Neural cell (in vitro differentiated cells): ENCODE measurements at regions not wholly inside any gene's neighbourhood (a gene's known extent, or its start where the extent isn't known, plus 50 kb on each side); places are given as distances from the start of the nearest gene placed in this dataset.
A peak's percentile ranks its signal among the peaks of the same experiment; 100 is the strongest.

Experiments
- H2AFZ ChIP-seq: fragments of 200-600, 300-800 bp; sonication (generic), shearing (Covaris generic); 2 replicates; pipeline ENCODE4 v1.6.0; 2014; ENCODE audit warnings: low read depth, mild to moderate bottlenecking, antibody characterized with exemption, low read length, moderate library complexity
- H3F3A ChIP-seq: fragments of 200-600 bp; shearing (Covaris generic); 2 replicates; pipeline ENCODE4 v1.6.1; 2016; ENCODE audit warnings: mild to moderate bottlenecking, moderate library complexity, mixed read lengths, antibody characterized with exemption, low read length; ENCODE audit not compliant: insufficient read depth, poor library complexity, severe bottlenecking
- H3K27ac ChIP-seq: fragments of 200-600, 300-800 bp; sonication (generic), shearing (Covaris generic); 2 replicates; pipeline ENCODE4 v1.5.1; 2014; ENCODE audit warnings: mild to moderate bottlenecking, low read length, moderate library complexity
- H3K27me3 ChIP-seq: fragments of 300-800, 200-600 bp; sonication (generic), shearing (Covaris generic); 2 replicates; pipeline ENCODE4 v1.6.0; 2014; ENCODE audit warnings: mild to moderate bottlenecking, low read depth, low read length, moderate library complexity; ENCODE audit not compliant: insufficient read depth
- H3K36me3 ChIP-seq: fragments of 300-800, 200-600 bp; sonication (generic), shearing (Covaris generic); 2 replicates; pipeline ENCODE4 v1.5.1; 2014; ENCODE audit warnings: mild to moderate bottlenecking, antibody characterized with exemption, low read length, moderate library complexity; ENCODE audit not compliant: insufficient read depth
- H3K4me2 ChIP-seq: fragments of 300-800, 200-600 bp; sonication (generic), shearing (Covaris generic); 2 replicates; pipeline ENCODE4 v1.6.0; 2014; ENCODE audit warnings: mild to moderate bottlenecking, low read length
- H3K4me3 ChIP-seq: fragments of 300-800, 200-600 bp; sonication (generic), shearing (Covaris generic); 2 replicates; pipeline ENCODE4 v1.5.1; 2014; ENCODE audit warnings: mild to moderate bottlenecking, low read length, moderate library complexity
- H3K79me2 ChIP-seq: fragments of 200-600 bp; shearing (Covaris generic); replicated peaks from 2 replicates; pipeline ENCODE4 v1.6.0; 2014; ENCODE audit warnings: mild to moderate bottlenecking, low read length, moderate library complexity; ENCODE audit not compliant: insufficient read depth
- H3K9ac ChIP-seq: fragments of 300-800, 200-600 bp; sonication (generic), shearing (Covaris generic); 2 replicates; pipeline ENCODE4 v1.6.1; 2016; ENCODE audit warnings: mild to moderate bottlenecking, low read length, mixed read lengths
- H3K9me2 ChIP-seq: fragments of 200-600 bp; shearing (Covaris generic); 2 replicates; pipeline ENCODE4 v1.6.1; 2016; ENCODE audit warnings: mild to moderate bottlenecking, low read length, mixed read lengths; ENCODE audit not compliant: insufficient read depth
- H3K9me3 ChIP-seq: fragments of 200-600, 300-800 bp; sonication (generic), shearing (Covaris generic); 2 replicates; pipeline ENCODE4 v1.6.1; 2016; ENCODE audit warnings: mild to moderate bottlenecking, mixed run types, low read length, moderate library complexity, mixed read lengths
- H4K20me1 ChIP-seq: fragments of 200-600 bp; shearing (Covaris generic); 2 replicates; pipeline ENCODE4 v1.6.1; 2016; ENCODE audit warnings: mild to moderate bottlenecking, mixed run types; ENCODE audit not compliant: insufficient read depth
- CTCF ChIP-seq: fragments of 450-650 bp; IDR thresholded peaks from 2 replicates; pipeline ENCODE4 v1.5.1; 2014; ENCODE audit warnings: antibody characterized with exemption, mild to moderate bottlenecking, moderate library complexity; ENCODE audit not compliant: poor library complexity, severe bottlenecking
- EP300 ChIP-seq: fragments of 450-650 bp; conservative IDR thresholded peaks from 2 replicates; pipeline ENCODE4 v1.6.1; 2014; ENCODE audit warnings: antibody characterized with exemption, mild to moderate bottlenecking, moderate library complexity; ENCODE audit not compliant: poor library complexity, severe bottlenecking
- EZH2 ChIP-seq: fragments of 200-600, 300-800 bp; shearing (Covaris generic), sonication (generic); IDR thresholded peaks from 2 replicates; pipeline ENCODE4 v1.6.1; 2014; ENCODE audit warnings: antibody characterized with exemption, low read length, borderline replicate concordance, mild to moderate bottlenecking; ENCODE audit not compliant: insufficient read depth, poor library complexity, severe bottlenecking
- MXI1 ChIP-seq: fragments of 450-650 bp; conservative IDR thresholded peaks from 2 replicates; pipeline ENCODE4 v1.6.1; 2014; ENCODE audit warnings: antibody characterized with exemption, mild to moderate bottlenecking; ENCODE audit not compliant: poor library complexity, severe bottlenecking
- POLR2AphosphoS5 ChIP-seq: IDR thresholded peaks from 2 replicates; pipeline ENCODE4 v1.6.1; 2012
- RAD21 ChIP-seq: fragments of 450-650 bp; conservative IDR thresholded peaks from 2 replicates; pipeline ENCODE4 v1.6.1; 2014; ENCODE audit warnings: antibody characterized with exemption, mild to moderate bottlenecking, moderate library complexity
- REST ChIP-seq: IDR thresholded peaks from 2 replicates; pipeline ENCODE4 v1.6.1; 2012; ENCODE audit warnings: borderline replicate concordance
- SMC3 ChIP-seq: fragments of 450-650 bp; conservative IDR thresholded peaks from 2 replicates; pipeline ENCODE4 v1.6.1; 2014; ENCODE audit warnings: antibody characterized with exemption, mild to moderate bottlenecking, moderate library complexity; ENCODE audit not compliant: poor library complexity
- TAF1 ChIP-seq: IDR thresholded peaks from 2 replicates; pipeline ENCODE4 v1.6.1; 2012; ENCODE audit warnings: low read depth

- no peaks in the 10 kb centered on the region for H3K79me2 ChIP-seq
- H3K9me2 ChIP-seq: no peaks in the 10 kb centered on the region
- H3K4me3 ChIP-seq: peak overlapping the region; percentile 33
- no peak overlapping the region for H3K4me2 ChIP-seq
- no peak overlapping the region for H2AFZ ChIP-seq
- H3F3A ChIP-seq: no peaks in the 10 kb centered on the region
- H3K9ac ChIP-seq: no peak overlapping the region
- H3K36me3 ChIP-seq: no peaks in the 10 kb centered on the region
- H3K27ac ChIP-seq: peak overlapping the region; percentile 42
- H4K20me1 ChIP-seq: no peaks in the 10 kb centered on the region
- H3K9me3 ChIP-seq: no peaks in the 10 kb centered on the region
- H3K27me3 ChIP-seq: no peaks in the 10 kb centered on the region
- no peak for TF ChIP-seq CTCF
- no peak for TF ChIP-seq POLR2AphosphoS5
- no peak for TF ChIP-seq TAF1
- no peak for TF ChIP-seq EZH2
- TF ChIP-seq RAD21: no peak
- TF ChIP-seq REST: no peak
- no peak for TF ChIP-seq SMC3
- TF ChIP-seq EP300: no peak
These were observed 238.1 kb upstream of the HSFY2 start for GRCh38 chrY:19011605-19012090.

GRCh38 chrY:19006234-19006633 lies 232.7 kb upstream of the HSFY2 start:
- no peaks in the 10 kb centered on the region for H3F3A ChIP-seq
- H3K4me2 ChIP-seq: no peak overlapping the region
- no peaks in the 10 kb centered on the region for H3K36me3 ChIP-seq
- no peaks in the 10 kb centered on the region for H3K79me2 ChIP-seq
- no peak overlapping the region for H2AFZ ChIP-seq
- TF ChIP-seq TAF1 (no peak), EP300 (no peak), POLR2AphosphoS5 (no peak), SMC3 (no peak), RAD21 (no peak), MXI1 (no peak)
- H3K27ac ChIP-seq: no peak overlapping the region
- H4K20me1 ChIP-seq: no peaks in the 10 kb centered on the region
- no peaks in the 10 kb centered on the region for H3K9me3 ChIP-seq
- H3K9ac ChIP-seq: no peak overlapping the region
- no peaks in the 10 kb centered on the region for H3K9me2 ChIP-seq
- no peaks in the 10 kb centered on the region for H3K27me3 ChIP-seq
- H3K4me3 ChIP-seq: no peak overlapping the region

DNA sequence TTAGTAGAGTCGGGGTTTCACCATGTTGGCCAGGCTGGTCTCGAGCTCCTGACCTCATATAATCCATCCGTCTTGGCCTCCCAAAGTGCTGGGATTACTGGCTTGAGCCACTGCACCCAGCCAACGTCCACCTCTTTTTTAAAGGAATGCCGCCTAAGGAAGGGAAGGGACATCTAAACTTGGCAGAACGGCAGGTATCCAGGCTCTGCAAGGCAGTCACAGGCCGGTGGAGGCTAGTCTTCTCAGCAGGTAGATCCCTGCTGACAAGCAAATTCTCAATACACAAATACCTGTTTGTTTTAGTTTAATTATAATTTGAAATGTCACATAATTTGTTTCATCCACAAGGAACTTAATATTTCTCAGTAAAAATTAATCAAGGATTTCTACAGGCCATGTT lies 232.0 kb upstream of the HSFY2 start:
- Histone ChIP-seq H3K9ac (no peak overlapping the region), H3K9me2 (no peaks in the 10 kb centered on the region), H4K20me1 (no peaks in the 10 kb centered on the region), H2AFZ (no peak overlapping the region), H3F3A (no peaks in the 10 kb centered on the region), H3K27me3 (no peaks in the 10 kb centered on the region), H3K4me3 (no peak overlapping the region), H3K4me2 (no peak overlapping the region), H3K79me2 (no peaks in the 10 kb centered on the region), H3K36me3 (no peaks in the 10 kb centered on the region), H3K27ac (no peak overlapping the region), H3K9me3 (no peaks in the 10 kb centered on the region)
- no peak for TF ChIP-seq MXI1
- TF ChIP-seq CTCF: no peak
- TF ChIP-seq POLR2AphosphoS5: no peak
- no peak for TF ChIP-seq EP300
- no peak for TF ChIP-seq SMC3
- no peak for TF ChIP-seq RAD21
- TF ChIP-seq EZH2: no peak
- TF ChIP-seq REST: no peak
- TF ChIP-seq TAF1: no peak
